Liver (tissue), 8 donors: ENCODE measurements at regions not wholly inside any gene's neighbourhood (a gene's known extent, or its start where the extent isn't known, plus 50 kb on each side); places are given as distances from the start of the nearest gene placed in this dataset.

Experiments
- DNase-seq: peaks from one replicate; pipeline ENCODE4 v3.0.0-alpha.2; 2017; ENCODE audit warnings: low spot score
- H3K27ac ChIP-seq, 2 donors: one replicate each; pipeline ENCODE4 v1.7.0; 2013; ENCODE audit warnings: inconsistent platforms in 2 of 2, low read length in 2 of 2, control low read depth in 1 of 2, low read depth in 1 of 2, mild to moderate bottlenecking in 1 of 2
- H3K27me3 ChIP-seq, 4 donors: one replicate each; pipeline versions ENCODE4 v1.6.1 to v1.7.0; 2013; ENCODE audit warnings: low read length in 3 of 4, inconsistent platforms in 1 of 4, mild to moderate bottlenecking in 1 of 4, moderate library complexity in 1 of 4; ENCODE audit not compliant: control insufficient read depth in 4 of 4, insufficient read depth in 4 of 4
- H3K36me3 ChIP-seq, 4 donors: one replicate each; pipeline versions ENCODE4 v1.6.1 to v1.7.0; 2013; ENCODE audit warnings: low read length in 3 of 4, mild to moderate bottlenecking in 3 of 4, low read depth in 1 of 4, moderate library complexity in 1 of 4; ENCODE audit not compliant: control insufficient read depth in 4 of 4, insufficient read depth in 3 of 4
- H3K4me1 ChIP-seq, 4 donors: one replicate each; pipeline versions ENCODE4 v1.6.1 to v1.7.0; 2013; ENCODE audit warnings: low read length in 3 of 4, mild to moderate bottlenecking in 3 of 4, moderate library complexity in 1 of 4; ENCODE audit not compliant: control insufficient read depth in 4 of 4, insufficient read depth in 4 of 4
- H3K4me3 ChIP-seq, 3 donors: one replicate each; pipeline versions ENCODE4 v1.6.1 to v1.7.0; 2013; ENCODE audit warnings: low read length in 3 of 3, control low read depth in 1 of 3, low read depth in 1 of 3, mild to moderate bottlenecking in 1 of 3
- H3K9ac ChIP-seq, 2 donors: one replicate each; pipeline ENCODE4 v1.7.0; 2013; ENCODE audit warnings: low read length in 2 of 2, mild to moderate bottlenecking in 2 of 2, moderate library complexity in 2 of 2, control low read depth in 1 of 2, low read depth in 1 of 2
- H3K9me3 ChIP-seq, 4 donors: one replicate each; pipeline versions ENCODE4 v1.6.1 to v1.7.0; 2013; ENCODE audit warnings: low read length in 3 of 4; ENCODE audit not compliant: control insufficient read depth in 4 of 4
- CTCF ChIP-seq: fragments of 150-350 bp; IDR thresholded peaks from 2 replicates; pipeline ENCODE4 v1.5.1; 2017; ENCODE audit warnings: improper control_type of control experiment, low read depth, low read length; ENCODE audit not compliant: missing input control
- EGR1 ChIP-seq, 2 donors: IDR thresholded peaks; 2 replicates each; pipeline ENCODE4 v1.6.1; 2016 to 2018; ENCODE audit warnings: antibody characterized with exemption in 2 of 2, low read depth in 2 of 2
- FOXA1 ChIP-seq: IDR thresholded peaks from 2 replicates; pipeline ENCODE4 v1.6.1; 2016; ENCODE audit warnings: antibody characterized with exemption
- FOXA2 ChIP-seq: IDR thresholded peaks from 2 replicates; pipeline ENCODE4 v1.6.1; 2016; ENCODE audit warnings: antibody characterized with exemption
- HNF4A ChIP-seq, 2 donors: conservative IDR thresholded peaks; 2 replicates each; pipeline ENCODE4 v1.6.1; 2016; ENCODE audit warnings: antibody characterized with exemption in 2 of 2, mild to moderate bottlenecking in 2 of 2
- HNF4G ChIP-seq: IDR thresholded peaks from 2 replicates; pipeline ENCODE4 v1.6.1; 2016; ENCODE audit warnings: antibody characterized with exemption
- JUND ChIP-seq, 2 donors: IDR thresholded peaks; 2 replicates each; pipeline ENCODE4 v1.6.1; 2016; ENCODE audit warnings: antibody characterized with exemption in 2 of 2
- RAD21 ChIP-seq, 2 donors: IDR thresholded peaks; 2 replicates each; pipeline ENCODE4 v1.6.1; 2016; ENCODE audit warnings: antibody characterized with exemption in 2 of 2, mild to moderate bottlenecking in 2 of 2
- RXRA ChIP-seq, 2 donors: IDR thresholded peaks; 2 replicates each; pipeline ENCODE4 v1.6.1; 2017 to 2018; ENCODE audit warnings: antibody characterized with exemption in 2 of 2, mild to moderate bottlenecking in 1 of 2
- SP1 ChIP-seq: IDR thresholded peaks from 2 replicates; pipeline ENCODE4 v1.6.1; 2018; ENCODE audit warnings: antibody characterized with exemption, mild to moderate bottlenecking
- TAF1 ChIP-seq: conservative IDR thresholded peaks from 2 replicates; pipeline ENCODE4 v1.6.1; 2016; ENCODE audit warnings: antibody characterized with exemption, mild to moderate bottlenecking
- YY1 ChIP-seq: IDR thresholded peaks from 2 replicates; pipeline ENCODE4 v1.6.1; 2016; ENCODE audit warnings: antibody characterized with exemption, mild to moderate bottlenecking
- ZBTB33 ChIP-seq: IDR thresholded peaks from 2 replicates; pipeline ENCODE4 v1.6.1; 2016; ENCODE audit warnings: antibody characterized with exemption
- WGBS: extraction: QIAGEN DNeasy Blood & Tissue Kit; methylation state at CpG from one replicate; pipeline ENCODE4 v1.1.7; 2013; 5-methylcytosine and 5-hydroxymethylcytosine counted together
- donor health status: healthy.
- donor health status: healthy.
- donor health status: healthy.
- donor health status: healthy.
- donor health status: healthy.

DNA sequence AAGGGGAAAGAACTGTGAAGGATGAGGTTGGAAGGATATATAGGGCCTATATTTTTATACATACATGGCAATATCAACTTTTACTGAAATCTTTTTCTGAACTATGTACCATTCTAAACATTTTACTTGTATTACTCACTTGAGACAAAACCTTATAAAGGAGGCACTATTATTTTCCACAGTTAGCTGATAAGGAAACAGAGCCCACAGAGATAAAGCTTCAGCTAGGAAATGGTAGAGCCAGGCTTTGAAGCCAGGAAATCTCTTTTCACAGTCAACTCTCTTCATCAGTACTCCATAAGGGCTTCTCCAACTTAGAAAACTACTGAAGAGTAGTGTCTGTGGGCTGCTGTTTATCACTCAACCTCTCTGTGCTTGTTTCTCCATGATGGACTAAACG, 613.7 kb downstream of the PRELID2 start:
- Histone ChIP-seq H3K27ac (no peak overlapping the region), H3K9me3 (no peaks in the 10 kb centered on the region), H3K4me1 (no peaks in the 10 kb centered on the region), H3K27me3 (no peaks in the 10 kb centered on the region), H3K4me3 (no peak overlapping the region), H3K9ac (no peak overlapping the region), H3K36me3 (no peaks in the 10 kb centered on the region)
- no peak for TF ChIP-seq RAD21 (IDR thresholded peaks at IDR 0.05)
- TF ChIP-seq CTCF = no peak
- no peak for TF ChIP-seq JUND (IDR thresholded peaks at IDR 0.05)
- TF ChIP-seq EGR1 (IDR thresholded peaks at IDR 0.05; ENCODE audit: low read depth in 2 of 2) = no peak
- no peak for TF ChIP-seq SP1
- WGBS = 95% methylated on average over 1 of the region's 1 CpG
- no peak for DNase-seq

- Histone ChIP-seq H3K36me3 (no peaks in the 10 kb centered on the region), H3K27ac (no peak overlapping the region), H3K9ac (no peak overlapping the region), H3K4me1 (no peaks in the 10 kb centered on the region), H3K9me3 (no peaks in the 10 kb centered on the region), H3K27me3 (no peaks in the 10 kb centered on the region), H3K4me3 (no peak overlapping the region)
- no peak for DNase-seq
- TF ChIP-seq ZBTB33 (no peak), RXRA (IDR thresholded peaks at IDR 0.05) (no peak), SP1 (no peak), FOXA2 (no peak), CTCF (no peak), YY1 (no peak)
- WGBS = 75% methylated on average over 5 of the region's 5 CpGs
These were observed 614.7 kb downstream of the PRELID2 start for GRCh38 chr5:145220481-145220880.

- H3K9ac ChIP-seq = no peak overlapping the region
- TF ChIP-seq TAF1 = no peak
- TF ChIP-seq HNF4A (conservative IDR thresholded peaks at IDR 0.05) = no peak
- no peak for TF ChIP-seq FOXA1
- no peak for TF ChIP-seq ZBTB33
- TF ChIP-seq HNF4G = no peak
- no peak for TF ChIP-seq CTCF
- no peak for TF ChIP-seq FOXA2
- H3K4me1 ChIP-seq = no peaks in the 10 kb centered on the region
- H3K4me3 ChIP-seq = no peak overlapping the region
- no peaks in the 10 kb centered on the region for H3K36me3 ChIP-seq
- no peak overlapping the region for H3K27ac ChIP-seq
- 73% methylated on average over 1 of the region's 1 CpG for WGBS
- H3K9me3 ChIP-seq = no peaks in the 10 kb centered on the region
- H3K27me3 ChIP-seq = no peaks in the 10 kb centered on the region
- DNase-seq = no peak
These were observed 616.2 kb downstream of the PRELID2 start for GRCh38 chr5:145218982-145219381.
